ENCODE measurements at regions not wholly inside any gene's neighbourhood (a gene's known extent, or its start where the extent isn't known, plus 50 kb on each side); places are given as distances from the start of the nearest gene placed in this dataset.

DNA sequence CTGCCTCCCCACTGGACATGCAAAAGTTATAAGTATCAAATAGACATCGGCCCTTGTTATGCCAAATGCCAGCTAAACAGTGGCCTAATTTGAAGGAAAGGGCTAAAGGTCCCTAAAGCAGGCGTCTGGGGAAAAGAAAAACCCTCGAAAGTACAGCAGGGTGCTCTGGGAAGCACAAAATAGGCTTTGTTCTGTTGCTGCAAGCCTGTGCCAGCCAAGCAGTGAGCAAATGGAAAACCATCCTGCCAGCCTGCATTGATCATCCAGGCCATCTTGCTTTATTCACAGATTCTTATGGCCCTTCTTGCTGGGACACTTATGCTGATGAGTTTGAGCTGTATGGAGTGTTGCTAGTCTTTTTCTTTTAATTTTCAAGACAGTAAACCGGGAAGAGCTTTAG lies 62.2 kb upstream of the PLEKHG1 start:
- no peak for DNase-seq
- Histone ChIP-seq H3K27me3 (ENCODE audit: insufficient read depth) (no peaks in the 10 kb centered on the region), H3K4me2 (no peak overlapping the region), H3K4me1 (ENCODE audit: control insufficient read depth in 1 of 2, insufficient read depth in 2 of 2, low read depth in 1 of 2, low read length in 1 of 2) (no peaks in the 10 kb centered on the region), H3K36me3 (replicated peaks in 1 of 2; ENCODE audit: control insufficient read depth in 1 of 2, insufficient read depth in 2 of 2, low read length in 1 of 2) (no peaks in the 10 kb centered on the region), H3K9ac (no peak overlapping the region), H2AFZ (ENCODE audit: low read depth) (no peak overlapping the region), H3K27ac (ENCODE audit: low read depth in 2 of 2, low read length in 1 of 2) (no peak overlapping the region), H3F3A (replicated peaks; ENCODE audit: insufficient read depth) (no peaks in the 10 kb centered on the region), H3K9me2 (no peaks in the 10 kb centered on the region), H3K9me3 (no peaks in the 10 kb centered on the region), H3K79me2 (ENCODE audit: insufficient read depth) (no peaks in the 10 kb centered on the region), H3K4me3 (ENCODE audit: low read depth in 2 of 2, low read length in 1 of 2) (no peak overlapping the region), H4K20me1 (ENCODE audit: insufficient read depth) (no peaks in the 10 kb centered on the region)
- CTCF ChIA-PET, result no interaction called here
- POLR2A ChIA-PET, result no interaction called here
- TF ChIP-seq, protein P1, sequence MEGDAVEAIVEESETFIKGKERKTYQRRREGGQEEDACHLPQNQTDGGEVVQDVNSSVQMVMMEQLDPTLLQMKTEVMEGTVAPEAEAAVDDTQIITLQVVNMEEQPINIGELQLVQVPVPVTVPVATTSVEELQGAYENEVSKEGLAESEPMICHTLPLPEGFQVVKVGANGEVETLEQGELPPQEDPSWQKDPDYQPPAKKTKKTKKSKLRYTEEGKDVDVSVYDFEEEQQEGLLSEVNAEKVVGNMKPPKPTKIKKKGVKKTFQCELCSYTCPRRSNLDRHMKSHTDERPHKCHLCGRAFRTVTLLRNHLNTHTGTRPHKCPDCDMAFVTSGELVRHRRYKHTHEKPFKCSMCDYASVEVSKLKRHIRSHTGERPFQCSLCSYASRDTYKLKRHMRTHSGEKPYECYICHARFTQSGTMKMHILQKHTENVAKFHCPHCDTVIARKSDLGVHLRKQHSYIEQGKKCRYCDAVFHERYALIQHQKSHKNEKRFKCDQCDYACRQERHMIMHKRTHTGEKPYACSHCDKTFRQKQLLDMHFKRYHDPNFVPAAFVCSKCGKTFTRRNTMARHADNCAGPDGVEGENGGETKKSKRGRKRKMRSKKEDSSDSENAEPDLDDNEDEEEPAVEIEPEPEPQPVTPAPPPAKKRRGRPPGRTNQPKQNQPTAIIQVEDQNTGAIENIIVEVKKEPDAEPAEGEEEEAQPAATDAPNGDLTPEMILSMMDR (IDR thresholded peaks at IDR 0.05), result no peak
- TF ChIP-seq SIN3A (IDR thresholded peaks at IDR 0.05; ENCODE audit: borderline replicate concordance, low read depth, low read length) (no peak), GATA2 (CRISPR knock-in tag; IDR thresholded peaks at IDR 0.05) (no peak), TAF1 (IDR thresholded peaks at IDR 0.05; ENCODE audit: borderline replicate concordance, low read depth, low read length) (no peak), NRF1 (IDR thresholded peaks at IDR 0.05; ENCODE audit: low read depth, low read length) (no peak), FOXM1 (IDR thresholded peaks at IDR 0.05; ENCODE audit: low read depth) (no peak), FOXJ3 (CRISPR knock-in tag; IDR thresholded peaks at IDR 0.05) (no peak), EZH2phosphoT487 (IDR thresholded peaks at IDR 0.05; ENCODE audit: borderline replicate concordance, low read depth) (no peak), RXRA (IDR thresholded peaks at IDR 0.05; ENCODE audit: borderline replicate concordance, low read depth) (no peak)
- TF ChIP-seq, protein P2, sequence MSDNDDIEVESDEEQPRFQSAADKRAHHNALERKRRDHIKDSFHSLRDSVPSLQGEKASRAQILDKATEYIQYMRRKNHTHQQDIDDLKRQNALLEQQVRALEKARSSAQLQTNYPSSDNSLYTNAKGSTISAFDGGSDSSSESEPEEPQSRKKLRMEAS (IDR thresholded peaks at IDR 0.05; ENCODE audit: low read depth), result no peak
- TF ChIP-seq, protein P3, sequence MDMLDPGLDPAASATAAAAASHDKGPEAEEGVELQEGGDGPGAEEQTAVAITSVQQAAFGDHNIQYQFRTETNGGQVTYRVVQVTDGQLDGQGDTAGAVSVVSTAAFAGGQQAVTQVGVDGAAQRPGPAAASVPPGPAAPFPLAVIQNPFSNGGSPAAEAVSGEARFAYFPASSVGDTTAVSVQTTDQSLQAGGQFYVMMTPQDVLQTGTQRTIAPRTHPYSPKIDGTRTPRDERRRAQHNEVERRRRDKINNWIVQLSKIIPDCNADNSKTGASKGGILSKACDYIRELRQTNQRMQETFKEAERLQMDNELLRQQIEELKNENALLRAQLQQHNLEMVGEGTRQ (IDR thresholded peaks at IDR 0.05; ENCODE audit: borderline replicate concordance, low read depth, low read length), result no peak
- TF ChIP-seq, protein P4, sequence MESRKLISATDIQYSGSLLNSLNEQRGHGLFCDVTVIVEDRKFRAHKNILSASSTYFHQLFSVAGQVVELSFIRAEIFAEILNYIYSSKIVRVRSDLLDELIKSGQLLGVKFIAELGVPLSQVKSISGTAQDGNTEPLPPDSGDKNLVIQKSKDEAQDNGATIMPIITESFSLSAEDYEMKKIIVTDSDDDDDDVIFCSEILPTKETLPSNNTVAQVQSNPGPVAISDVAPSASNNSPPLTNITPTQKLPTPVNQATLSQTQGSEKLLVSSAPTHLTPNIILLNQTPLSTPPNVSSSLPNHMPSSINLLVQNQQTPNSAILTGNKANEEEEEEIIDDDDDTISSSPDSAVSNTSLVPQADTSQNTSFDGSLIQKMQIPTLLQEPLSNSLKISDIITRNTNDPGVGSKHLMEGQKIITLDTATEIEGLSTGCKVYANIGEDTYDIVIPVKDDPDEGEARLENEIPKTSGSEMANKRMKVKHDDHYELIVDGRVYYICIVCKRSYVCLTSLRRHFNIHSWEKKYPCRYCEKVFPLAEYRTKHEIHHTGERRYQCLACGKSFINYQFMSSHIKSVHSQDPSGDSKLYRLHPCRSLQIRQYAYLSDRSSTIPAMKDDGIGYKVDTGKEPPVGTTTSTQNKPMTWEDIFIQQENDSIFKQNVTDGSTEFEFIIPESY (IDR thresholded peaks at IDR 0.05; ENCODE audit: borderline replicate concordance, low read depth), result no peak
- 0% methylated on average over 4 of the region's 4 CpGs for WGBS (ENCODE audit: low lambda C conversion rate)

DNA sequence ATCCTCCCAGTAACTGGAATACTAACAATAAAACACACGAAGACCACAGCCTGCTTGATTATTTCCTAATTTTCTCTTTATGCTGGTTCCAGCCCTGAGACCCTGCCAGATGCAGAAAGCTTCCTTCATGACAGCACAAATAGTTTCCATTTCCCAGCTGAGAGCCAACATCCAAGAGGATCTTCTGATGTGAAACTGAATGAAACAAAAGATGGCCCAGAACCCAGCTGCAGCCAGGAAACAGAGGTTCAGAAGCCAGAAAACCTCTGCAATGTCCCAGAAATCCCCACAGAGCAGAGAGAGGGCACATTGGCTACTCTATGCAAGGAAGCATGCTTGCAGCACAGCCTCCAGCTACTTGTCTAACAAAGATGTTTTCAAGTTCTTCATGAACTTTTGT lies 61.8 kb upstream of the PLEKHG1 start:
- H3K27ac ChIP-seq (ENCODE audit: low read depth in 2 of 2, low read length in 1 of 2), result no peak overlapping the region
- H3K9ac ChIP-seq, result no peak overlapping the region
- ChIA-PET POLR2A (no interaction called here), CTCF (no interaction called here)
- WGBS (ENCODE audit: low lambda C conversion rate), result 0% methylated on average over 1 of the region's 1 CpG
- H3K9me3 ChIP-seq, result no peaks in the 10 kb centered on the region
- H3F3A ChIP-seq (replicated peaks; ENCODE audit: insufficient read depth), result no peaks in the 10 kb centered on the region
- no peaks in the 10 kb centered on the region for H4K20me1 ChIP-seq (ENCODE audit: insufficient read depth)
- H3K36me3 ChIP-seq (replicated peaks in 1 of 2; ENCODE audit: control insufficient read depth in 1 of 2, insufficient read depth in 2 of 2, low read length in 1 of 2), result no peaks in the 10 kb centered on the region
- H3K27me3 ChIP-seq (ENCODE audit: insufficient read depth), result no peaks in the 10 kb centered on the region
- H3K4me3 ChIP-seq (ENCODE audit: low read depth in 2 of 2, low read length in 1 of 2), result no peak overlapping the region
- H2AFZ ChIP-seq (ENCODE audit: low read depth), result no peak overlapping the region
- DNase-seq, result no peak
- no peaks in the 10 kb centered on the region for H3K4me1 ChIP-seq (ENCODE audit: control insufficient read depth in 1 of 2, insufficient read depth in 2 of 2, low read depth in 1 of 2, low read length in 1 of 2)
- H3K79me2 ChIP-seq (ENCODE audit: insufficient read depth), result no peaks in the 10 kb centered on the region
- no peaks in the 10 kb centered on the region for H3K9me2 ChIP-seq
- no peak overlapping the region for H3K4me2 ChIP-seq
- no peak for TF ChIP-seq RFX5 (IDR thresholded peaks at IDR 0.05; ENCODE audit: low read length)
- TF ChIP-seq CHD2 (IDR thresholded peaks at IDR 0.05; ENCODE audit: low read length, partially characterized antibody), result no peak
- no peak for TF ChIP-seq EZH2phosphoT487 (IDR thresholded peaks at IDR 0.05; ENCODE audit: borderline replicate concordance, low read depth)
- no peak for TF ChIP-seq RCOR1 (IDR thresholded peaks at IDR 0.05; ENCODE audit: low read length)
- TF ChIP-seq FOSL2 (IDR thresholded peaks at IDR 0.05; ENCODE audit: borderline replicate concordance, low read depth), result no peak
- TF ChIP-seq FOXM1 (IDR thresholded peaks at IDR 0.05; ENCODE audit: low read depth), result no peak
- TF ChIP-seq, protein P4 (IDR thresholded peaks at IDR 0.05; ENCODE audit: borderline replicate concordance, low read depth), result no peak
- TF ChIP-seq, protein P5, sequence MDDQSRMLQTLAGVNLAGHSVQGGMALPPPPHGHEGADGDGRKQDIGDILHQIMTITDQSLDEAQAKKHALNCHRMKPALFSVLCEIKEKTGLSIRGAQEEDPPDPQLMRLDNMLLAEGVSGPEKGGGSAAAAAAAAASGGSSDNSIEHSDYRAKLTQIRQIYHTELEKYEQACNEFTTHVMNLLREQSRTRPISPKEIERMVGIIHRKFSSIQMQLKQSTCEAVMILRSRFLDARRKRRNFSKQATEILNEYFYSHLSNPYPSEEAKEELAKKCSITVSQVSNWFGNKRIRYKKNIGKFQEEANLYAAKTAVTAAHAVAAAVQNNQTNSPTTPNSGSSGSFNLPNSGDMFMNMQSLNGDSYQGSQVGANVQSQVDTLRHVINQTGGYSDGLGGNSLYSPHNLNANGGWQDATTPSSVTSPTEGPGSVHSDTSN (IDR thresholded peaks at IDR 0.05), result no peak
- TF ChIP-seq GATA2 (CRISPR knock-in tag; IDR thresholded peaks at IDR 0.05), result no peak
- no peak for TF ChIP-seq GABPA (IDR thresholded peaks at IDR 0.05; ENCODE audit: low read depth)
- TF ChIP-seq EP300 (IDR thresholded peaks at IDR 0.05; ENCODE audit: borderline replicate concordance in 1 of 2, low read depth in 1 of 2, low read length in 1 of 2), result no peak
- no peak for TF ChIP-seq RXRA (IDR thresholded peaks at IDR 0.05; ENCODE audit: borderline replicate concordance, low read depth)
- no peak for TF ChIP-seq JUND (IDR thresholded peaks at IDR 0.05)

All from SK-N-SH (cell line).